ENCODE measurements at regions not wholly inside any gene's neighbourhood (a gene's known extent, or its start where the extent isn't known, plus 50 kb on each side); places are given as distances from the start of the nearest gene placed in this dataset.
A peak's percentile ranks its signal among the peaks of the same experiment; 100 is the strongest.

- Mint-ChIP-seq H3K4me3 (no peak overlapping the region), H3K27ac (ENCODE audit: unreplicated experiment) (no peak overlapping the region), H3K9me3 (no peaks in the 10 kb centered on the region), H3K36me3 (ENCODE audit: low read depth) (no peaks in the 10 kb centered on the region), H3K4me1 (peaks cover 10% of the 10 kb centered on the region), H3K27me3 (ENCODE audit: low read depth) (no peaks in the 10 kb centered on the region)
- no peak for DNase-seq (ENCODE audit: low read depth, low spot score)
- TF ChIP-seq, protein P1, sequence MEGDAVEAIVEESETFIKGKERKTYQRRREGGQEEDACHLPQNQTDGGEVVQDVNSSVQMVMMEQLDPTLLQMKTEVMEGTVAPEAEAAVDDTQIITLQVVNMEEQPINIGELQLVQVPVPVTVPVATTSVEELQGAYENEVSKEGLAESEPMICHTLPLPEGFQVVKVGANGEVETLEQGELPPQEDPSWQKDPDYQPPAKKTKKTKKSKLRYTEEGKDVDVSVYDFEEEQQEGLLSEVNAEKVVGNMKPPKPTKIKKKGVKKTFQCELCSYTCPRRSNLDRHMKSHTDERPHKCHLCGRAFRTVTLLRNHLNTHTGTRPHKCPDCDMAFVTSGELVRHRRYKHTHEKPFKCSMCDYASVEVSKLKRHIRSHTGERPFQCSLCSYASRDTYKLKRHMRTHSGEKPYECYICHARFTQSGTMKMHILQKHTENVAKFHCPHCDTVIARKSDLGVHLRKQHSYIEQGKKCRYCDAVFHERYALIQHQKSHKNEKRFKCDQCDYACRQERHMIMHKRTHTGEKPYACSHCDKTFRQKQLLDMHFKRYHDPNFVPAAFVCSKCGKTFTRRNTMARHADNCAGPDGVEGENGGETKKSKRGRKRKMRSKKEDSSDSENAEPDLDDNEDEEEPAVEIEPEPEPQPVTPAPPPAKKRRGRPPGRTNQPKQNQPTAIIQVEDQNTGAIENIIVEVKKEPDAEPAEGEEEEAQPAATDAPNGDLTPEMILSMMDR (conservative IDR thresholded peaks at IDR 0.05), result peak; percentile 42
Measured at GRCh38 chr11:87743007-87743406, 432.2 kb downstream of the RAB38 start.

DNA sequence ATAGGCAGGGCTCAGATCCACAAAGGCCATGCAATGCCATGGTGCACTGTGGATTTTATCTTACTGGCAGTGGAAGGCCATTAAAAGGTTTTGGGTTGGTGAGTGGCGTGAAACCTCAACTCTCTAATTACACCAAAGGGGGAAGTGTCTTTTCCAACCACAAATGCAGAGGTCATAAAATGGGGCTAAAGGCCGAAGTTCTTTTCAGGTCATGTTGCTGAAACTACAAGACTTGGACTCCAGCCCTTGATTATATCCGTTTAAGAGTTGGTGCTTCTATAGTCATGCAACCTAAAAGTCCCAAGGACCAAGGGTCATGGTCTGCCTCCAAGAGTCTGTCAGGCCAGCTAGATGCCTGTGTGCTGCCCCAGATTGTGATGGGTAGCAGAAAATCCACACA lies 434.3 kb downstream of the RAB38 start:
- H3K36me3 Mint-ChIP-seq (ENCODE audit: low read depth), result no peaks in the 10 kb centered on the region
- no peaks in the 10 kb centered on the region for H3K27me3 Mint-ChIP-seq (ENCODE audit: low read depth)
- H3K27ac Mint-ChIP-seq (ENCODE audit: unreplicated experiment), result no peak overlapping the region
- H3K4me3 Mint-ChIP-seq, result no peak overlapping the region
- H3K9me3 Mint-ChIP-seq, result no peaks in the 10 kb centered on the region
- TF ChIP-seq, protein P1 (conservative IDR thresholded peaks at IDR 0.05), result no peak
- no peak for DNase-seq (ENCODE audit: low read depth, low spot score)
- peaks cover 10% of the 10 kb centered on the region for H3K4me1 Mint-ChIP-seq

DNA sequence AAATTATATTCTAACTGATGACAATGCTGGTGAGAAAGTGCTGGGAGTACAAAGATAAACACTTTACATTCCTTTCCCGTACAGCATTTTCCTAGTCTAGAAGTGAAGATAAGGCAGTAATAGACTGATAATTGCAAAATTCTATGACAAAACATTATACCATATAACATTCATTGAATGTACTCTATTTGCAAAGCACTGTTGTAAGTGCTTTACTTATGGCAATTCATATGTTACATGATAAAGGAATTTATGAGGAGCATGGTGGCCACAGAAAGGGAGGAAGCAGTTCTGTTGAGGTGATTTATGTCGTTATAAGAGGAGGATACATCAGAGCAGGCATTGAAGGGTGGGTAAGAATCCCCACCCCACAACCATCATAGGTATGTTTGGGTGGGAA lies 434.8 kb downstream of the RAB38 start:
- no peak for DNase-seq (ENCODE audit: low read depth, low spot score)
- no peaks in the 10 kb centered on the region for H3K27me3 Mint-ChIP-seq (ENCODE audit: low read depth)
- H3K27ac Mint-ChIP-seq (ENCODE audit: unreplicated experiment), result no peak overlapping the region
- H3K36me3 Mint-ChIP-seq (ENCODE audit: low read depth), result no peaks in the 10 kb centered on the region
- TF ChIP-seq, protein P1 (conservative IDR thresholded peaks at IDR 0.05), result no peak
- H3K9me3 Mint-ChIP-seq, result no peaks in the 10 kb centered on the region
- H3K4me3 Mint-ChIP-seq, result no peak overlapping the region
- peaks cover 10% of the 10 kb centered on the region for H3K4me1 Mint-ChIP-seq

GRCh38 chr11:87739766-87740165 lies 435.5 kb downstream of the RAB38 start:
- Mint-ChIP-seq H3K4me1 (peaks cover 10% of the 10 kb centered on the region), H3K9me3 (no peaks in the 10 kb centered on the region), H3K27me3 (ENCODE audit: low read depth) (no peaks in the 10 kb centered on the region), H3K36me3 (ENCODE audit: low read depth) (no peaks in the 10 kb centered on the region), H3K27ac (ENCODE audit: unreplicated experiment) (no peak overlapping the region), H3K4me3 (no peak overlapping the region)
- DNase-seq (ENCODE audit: low read depth, low spot score), result no peak
- TF ChIP-seq, protein P1 (conservative IDR thresholded peaks at IDR 0.05), result no peak

GRCh38 chr11:87739261-87739660 lies 436.0 kb downstream of the RAB38 start:
- Mint-ChIP-seq H3K36me3 (ENCODE audit: low read depth) (no peaks in the 10 kb centered on the region), H3K4me3 (no peak overlapping the region), H3K4me1 (peaks cover 10% of the 10 kb centered on the region), H3K27me3 (ENCODE audit: low read depth) (no peaks in the 10 kb centered on the region), H3K9me3 (no peaks in the 10 kb centered on the region), H3K27ac (ENCODE audit: unreplicated experiment) (peak overlapping the region; percentile 72)
- DNase-seq (ENCODE audit: low read depth, low spot score), result no peak
- TF ChIP-seq, protein P1 (conservative IDR thresholded peaks at IDR 0.05), result no peak

DNA sequence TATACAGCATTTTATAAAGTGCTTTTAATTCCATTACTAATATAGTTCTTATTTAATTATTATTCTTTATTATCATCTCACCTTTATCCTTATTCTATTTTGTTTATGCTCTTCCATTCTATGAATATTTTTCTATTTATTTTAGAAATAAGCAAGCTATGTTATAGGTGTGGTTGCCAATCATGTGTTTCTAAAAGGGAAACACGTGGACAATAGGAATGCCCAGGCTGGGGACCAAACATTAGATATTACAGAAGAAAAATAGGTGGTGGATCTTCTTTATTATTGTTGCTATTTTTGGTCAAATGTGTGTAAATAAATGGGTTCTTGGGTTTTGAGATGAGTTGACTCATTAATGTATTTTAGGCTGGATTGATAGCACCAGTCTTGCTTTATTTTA lies 438.3 kb downstream of the RAB38 start:
- H3K27ac Mint-ChIP-seq (ENCODE audit: unreplicated experiment), result no peak overlapping the region
- peaks cover 10% of the 10 kb centered on the region for H3K4me1 Mint-ChIP-seq
- H3K4me3 Mint-ChIP-seq, result no peak overlapping the region
- peaks cover 3% of the 10 kb centered on the region for H3K9me3 Mint-ChIP-seq
- no peaks in the 10 kb centered on the region for H3K36me3 Mint-ChIP-seq (ENCODE audit: low read depth)
- TF ChIP-seq, protein P1 (conservative IDR thresholded peaks at IDR 0.05), result no peak
- no peak for DNase-seq (ENCODE audit: low read depth, low spot score)
- no peaks in the 10 kb centered on the region for H3K27me3 Mint-ChIP-seq (ENCODE audit: low read depth)
